H1 (cell line): ENCODE measurements at regions not wholly inside any gene's neighbourhood (a gene's known extent, or its start where the extent isn't known, plus 50 kb on each side); places are given as distances from the start of the nearest gene placed in this dataset.

Experiments
- CTCF ChIA-PET: fragments of 300-600 bp; sonication (Branson Sonifier 250); formaldehyde crosslinking; loops from one replicate; lab custom pipeline; 2021; ENCODE audit not compliant: partially characterized antibody; lab: Charles Lee
- POLR2A ChIA-PET: fragments of 300-600 bp; sonication (Branson Sonifier 250); formaldehyde crosslinking; loops from one replicate; lab custom pipeline; 2021; ENCODE audit warnings: inconsistent platforms; ENCODE audit not compliant: partially characterized antibody; lab: Charles Lee
- DNase-seq, 2 experiments: peaks; one replicate each; pipeline versions ENCODE4 v3.0.0 to v3.0.0-alpha.2; 2010 to 2022; ENCODE audit warnings: low spot score in 2 of 2, low read depth in 1 of 2, mixed read lengths in 1 of 2
- FAIRE-seq: peaks from 2 replicates; lab custom pipeline; 2011; peaks lifted over from hg19 to GRCh38; lab: Jason Lieb, UNC
- H2AFZ ChIP-seq: 2 replicates; pipeline ENCODE4 v1.8.1; 2012; ENCODE audit warnings: low read length, inconsistent platforms
- H2AK5ac ChIP-seq: 2 replicates; pipeline ENCODE4 v1.6.1; 2013; ENCODE audit warnings: low read depth, low read length
- H2BK120ac ChIP-seq: replicated peaks from 2 replicates; pipeline ENCODE3; 2013; ENCODE audit warnings: low read depth, low read length, inconsistent platforms
- H2BK12ac ChIP-seq: 2 replicates; pipeline ENCODE4 v1.6.1; 2013; ENCODE audit warnings: low read depth, low read length
- H2BK15ac ChIP-seq: 2 replicates; pipeline ENCODE4 v1.6.1; 2013; ENCODE audit warnings: low read length
- H2BK20ac ChIP-seq: 2 replicates; pipeline ENCODE4 v1.6.1; 2013; ENCODE audit warnings: low read length
- H2BK5ac ChIP-seq: 2 replicates; pipeline ENCODE4 v1.6.1; 2013; ENCODE audit warnings: low read depth, low read length
- H3K14ac ChIP-seq: 2 replicates; pipeline ENCODE4 v1.6.1; 2013; ENCODE audit warnings: inconsistent platforms; ENCODE audit not compliant: insufficient read length
- H3K18ac ChIP-seq: 2 replicates; pipeline ENCODE4 v1.6.1; 2013; ENCODE audit warnings: low read length; ENCODE audit errors: extremely low read depth
- H3K23ac ChIP-seq: 2 replicates; pipeline ENCODE4 v1.6.1; 2013; ENCODE audit warnings: inconsistent platforms; ENCODE audit not compliant: insufficient read length
- H3K23me2 ChIP-seq: 2 replicates; pipeline ENCODE4 v1.6.1; 2013; ENCODE audit warnings: low read depth, low read length
- H3K27ac ChIP-seq: 2 replicates; pipeline ENCODE4 v1.6.1; 2011; ENCODE audit warnings: low read depth, low read length, inconsistent platforms
- H3K27me3 ChIP-seq, 4 experiments: replicated peaks in 1 of 4; 1 replicate in 1 of 4; 2 replicates in 3 of 4; pipeline versions ENCODE4 v1.6.1 to v1.8.1; 2011 to 2013; ENCODE audit warnings: low read length in 3 of 4, mild to moderate bottlenecking in 3 of 4, inconsistent platforms in 2 of 4, mixed read lengths in 2 of 4, moderate library complexity in 1 of 4; ENCODE audit not compliant: control insufficient read depth in 3 of 4, insufficient read depth in 3 of 4; ENCODE audit errors: extremely low read depth in 1 of 4
- H3K36me3 ChIP-seq, 4 experiments: 2 replicates each; pipeline versions ENCODE4 v1.6.1 to v1.8.1; 2011 to 2013; ENCODE audit warnings: mild to moderate bottlenecking in 4 of 4, low read length in 3 of 4, moderate library complexity in 2 of 4, control low read depth in 1 of 4, inconsistent platforms in 1 of 4; ENCODE audit not compliant: insufficient read depth in 4 of 4, control insufficient read depth in 2 of 4
- H3K4ac ChIP-seq: replicated peaks from 2 replicates; pipeline ENCODE3; 2013; ENCODE audit warnings: low read length, low read depth, mixed read lengths, inconsistent platforms; ENCODE audit not compliant: insufficient read length
- H3K4me1 ChIP-seq, 4 experiments: replicated peaks in 1 of 4; 1 replicate in 1 of 4; 2 replicates in 3 of 4; pipeline versions ENCODE4 v1.6.1 to v1.8.1; 2011 to 2013; ENCODE audit warnings: low read length in 3 of 4, inconsistent platforms in 2 of 4, mixed read lengths in 1 of 4; ENCODE audit not compliant: insufficient read depth in 4 of 4, control insufficient read depth in 3 of 4
- H3K4me2 ChIP-seq, 2 experiments: 2 replicates each; pipeline versions ENCODE4 v1.6.1 to v1.8.1; 2011 to 2013; ENCODE audit warnings: low read depth in 2 of 2, low read length in 2 of 2, control low read depth in 1 of 2, inconsistent platforms in 1 of 2, mild to moderate bottlenecking in 1 of 2; ENCODE audit not compliant: insufficient read depth in 1 of 2
- H3K4me3 ChIP-seq, 4 experiments: fragments of 200-600, 300-600 bp in 1 of 4; sonication (generic), shearing (Covaris generic), sonication (Bioruptor Twin) in 1 of 4; 2 replicates each; pipeline versions ENCODE4 v1.5.1 to v1.8.1; 2011 to 2016; ENCODE audit warnings: low read length in 4 of 4, low read depth in 3 of 4, control low read depth in 2 of 4, inconsistent platforms in 2 of 4, mild to moderate bottlenecking in 2 of 4, mixed read lengths in 1 of 4, moderate library complexity in 1 of 4; ENCODE audit not compliant: insufficient read depth in 2 of 4; ENCODE audit errors: extremely low read depth in 1 of 4
- H3K56ac ChIP-seq: replicated peaks from 2 replicates; pipeline ENCODE3; 2013; ENCODE audit warnings: low read depth, mild to moderate bottlenecking, mixed read lengths, low read length, inconsistent platforms; ENCODE audit not compliant: insufficient read length
- H3K79me1 ChIP-seq: 2 replicates; pipeline ENCODE4 v1.6.1; 2013; ENCODE audit warnings: low read depth, low read length, control low read depth
- H3K79me2 ChIP-seq, 2 experiments: 2 replicates each; pipeline versions ENCODE4 v1.6.1 to v1.8.1; 2012 to 2013; ENCODE audit warnings: low read length in 2 of 2, mild to moderate bottlenecking in 2 of 2, inconsistent platforms in 1 of 2; ENCODE audit not compliant: insufficient read depth in 2 of 2, control insufficient read depth in 1 of 2
- H3K9ac ChIP-seq, 4 experiments: replicated peaks in 1 of 4; 1 replicate in 1 of 4; 2 replicates in 3 of 4; pipeline versions ENCODE4 v1.6.1 to v1.8.1; 2011 to 2013; ENCODE audit warnings: low read depth in 3 of 4, low read length in 3 of 4, control low read depth in 2 of 4, mild to moderate bottlenecking in 2 of 4, moderate library complexity in 2 of 4, inconsistent platforms in 1 of 4; ENCODE audit errors: extremely low read depth in 1 of 4
- H3K9me3 ChIP-seq, 2 experiments: 2 replicates each; pipeline versions ENCODE4 v1.6.1 to v1.8.1; 2012 to 2013; ENCODE audit warnings: mild to moderate bottlenecking in 2 of 2, moderate library complexity in 2 of 2, control low read depth in 1 of 2, inconsistent platforms in 1 of 2, low read depth in 1 of 2, low read length in 1 of 2, mixed read lengths in 1 of 2; ENCODE audit not compliant: insufficient read depth in 2 of 2
- H4K20me1 ChIP-seq, 2 experiments: replicated peaks in 1 of 2; 2 replicates each; pipeline versions ENCODE3 to v1.8.1; 2011 to 2013; ENCODE audit warnings: inconsistent platforms in 2 of 2, low read length in 2 of 2, mild to moderate bottlenecking in 1 of 2; ENCODE audit not compliant: insufficient read depth in 2 of 2, control insufficient read depth in 1 of 2
- H4K5ac ChIP-seq: 2 replicates; pipeline ENCODE4 v1.6.1; 2013; ENCODE audit warnings: low read length, low read depth, mixed read lengths, inconsistent platforms; ENCODE audit not compliant: insufficient read length
- H4K8ac ChIP-seq: 2 replicates; pipeline ENCODE4 v1.8.0; 2013; ENCODE audit warnings: mild to moderate bottlenecking, moderate library complexity, low read length, inconsistent platforms; ENCODE audit not compliant: insufficient read depth; ENCODE audit errors: extremely low read depth
- H4K91ac ChIP-seq: replicated peaks from 2 replicates; pipeline ENCODE3; 2013; ENCODE audit warnings: low read length, mixed read lengths, inconsistent platforms; ENCODE audit not compliant: insufficient read length
- ATF2 ChIP-seq: IDR thresholded peaks from 2 replicates; pipeline ENCODE4 v1.6.1; 2012; ENCODE audit warnings: low read length, inconsistent platforms
- ATF3 ChIP-seq: IDR thresholded peaks from 2 replicates; pipeline ENCODE4 v1.6.1; 2011; ENCODE audit warnings: low read depth, mild to moderate bottlenecking, low read length; ENCODE audit not compliant: insufficient read depth
- CBX5 ChIP-seq: fragments of 300-800, 300-1000 bp; sonication (generic); IDR thresholded peaks from 2 replicates; pipeline ENCODE4 v1.7.1; 2016; ENCODE audit warnings: antibody characterized with exemption, low read length, low read depth
- EZH2 ChIP-seq: fragments of 200-600 bp; sonication (generic); IDR thresholded peaks from 2 replicates; pipeline ENCODE4 v1.7.1; 2012; ENCODE audit warnings: low read depth, mild to moderate bottlenecking, moderate library complexity, low read length, inconsistent platforms; ENCODE audit not compliant: severe bottlenecking
- JUN ChIP-seq: IDR thresholded peaks from 2 replicates; pipeline ENCODE4 v1.6.1; 2011; ENCODE audit warnings: low read depth, mild to moderate bottlenecking, improper control_type of control experiment, low read length
- POLR2A ChIP-seq, 2 experiments: IDR thresholded peaks; 1 replicate in 1 of 2; 2 replicates in 1 of 2; pipeline ENCODE4 v1.6.1; 2011; ENCODE audit warnings: low read depth in 2 of 2, low read length in 2 of 2, mild to moderate bottlenecking in 2 of 2; ENCODE audit errors: control extremely low read depth in 1 of 2
- RBBP5 ChIP-seq: IDR thresholded peaks from 2 replicates; pipeline ENCODE4 v1.7.1; 2012; ENCODE audit warnings: low read depth, mild to moderate bottlenecking, inconsistent platforms, low read length, moderate library complexity, borderline replicate concordance
- RFX5 ChIP-seq: IDR thresholded peaks from 2 replicates; pipeline ENCODE4 v1.6.1; 2011; ENCODE audit warnings: low read depth, low read length, improper control_type of control experiment, borderline replicate concordance
- SIN3A ChIP-seq, 2 experiments: IDR thresholded peaks in 1 of 2; conservative IDR thresholded peaks in 1 of 2; 2 replicates each; pipeline ENCODE4 v1.6.1; 2011 to 2012; ENCODE audit warnings: low read length in 2 of 2, improper control_type of control experiment in 1 of 2, low read depth in 1 of 2, mild to moderate bottlenecking in 1 of 2
- SIX5 ChIP-seq: IDR thresholded peaks from 2 replicates; pipeline ENCODE4 v1.6.1; 2011; ENCODE audit warnings: mild to moderate bottlenecking, low read depth, low read length
- SP2 ChIP-seq: IDR thresholded peaks from 2 replicates; pipeline ENCODE4 v1.6.1; 2012; ENCODE audit warnings: mild to moderate bottlenecking, low read length, inconsistent platforms
- WGBS, 2 experiments: shearing (Covaris generic) in 1 of 2; methylation state at CpG; one replicate each; pipeline versions ENCODE4 v1.1.6 to v1.1.7; 2013 to 2015; ENCODE audit warnings: low lambda C conversion rate in 2 of 2, mixed read lengths in 2 of 2, inconsistent platforms in 1 of 2, low coverage in 1 of 2, missing lambda C conversion rate in 1 of 2; ENCODE audit not compliant: insufficient replicate concordance in 2 of 2, insufficient coverage in 1 of 2, insufficient read length in 1 of 2; ENCODE audit errors: extremely low coverage in 1 of 2, missing lambda C conversion rate in 1 of 2; 5-methylcytosine and 5-hydroxymethylcytosine counted together

- POLR2A ChIA-PET, result no interaction called here
- no peak for FAIRE-seq
- no peaks in the 10 kb centered on the region for H3K4me1 ChIP-seq
These were observed 136.6 kb upstream of the NRBF2 start for GRCh38 chr10:62996516-62996915.

More at GRCh38 chr10:62996516-62996915, 136.6 kb upstream of the NRBF2 start:
- Histone ChIP-seq H3K36me3 (no peaks in the 10 kb centered on the region), H3K4ac (no peak overlapping the region), H3K9me3 (no peaks in the 10 kb centered on the region), H2BK5ac (no peak overlapping the region), H2BK12ac (no peak overlapping the region), H3K18ac (no peak overlapping the region), H3K9ac (no peak overlapping the region), H3K79me1 (no peaks in the 10 kb centered on the region), H3K4me2 (no peak overlapping the region), H2BK15ac (no peak overlapping the region), H4K8ac (no peak overlapping the region), H3K23ac (no peak overlapping the region), H2BK20ac (no peak overlapping the region), H4K5ac (no peak overlapping the region), H3K27me3 (no peaks in the 10 kb centered on the region), H3K27ac (no peak overlapping the region), H3K56ac (no peak overlapping the region), H3K4me3 (no peak overlapping the region), H3K14ac (no peak overlapping the region), H4K91ac (no peak overlapping the region), H3K79me2 (no peaks in the 10 kb centered on the region), H2AK5ac (no peak overlapping the region), H2BK120ac (no peak overlapping the region), H4K20me1 (no peaks in the 10 kb centered on the region), H3K23me2 (no peaks in the 10 kb centered on the region), H2AFZ (no peak overlapping the region)
- CTCF ChIA-PET, result interaction anchor here (1.2 kb wide), 1 partner anchor 8 kb away, joined by 3 read pairs; no protein-coding TSS in a partner anchor
- WGBS, 2 experiments, result 82% methylated on average over 1 of the region's 1 CpG; no CpG with 5 or more reads in 1 of the 2 experiments
- DNase-seq, result no peak
- TF ChIP-seq RBBP5 (no peak), SIN3A (conservative IDR thresholded peaks at IDR 0.05 in 1 of 2, IDR thresholded peaks at IDR 0.05 in 1 of 2; ENCODE audit: low read depth in 1 of 2, low read length in 2 of 2) (no peak), ATF2 (no peak), EZH2 (no peak), JUN (no peak), RFX5 (no peak), SP2 (no peak), CBX5 (no peak), POLR2A (IDR thresholded peaks at IDR 0.05; ENCODE audit: control extremely low read depth in 1 of 2, low read depth in 2 of 2, low read length in 2 of 2) (no peak), SIX5 (no peak), ATF3 (no peak)
